ENCODE measurements at regions not wholly inside any gene's neighbourhood (a gene's known extent, or its start where the extent isn't known, plus 50 kb on each side); places are given as distances from the start of the nearest gene placed in this dataset.
"Not testable (repeated sequence)": the region's sequence is repeated elsewhere in the genome, so short reads cannot be mapped to it uniquely, and the experiment has no call there.

- not testable (repeated sequence) for TF ChIP-seq CTCF (IDR thresholded peaks at IDR 0.05 in 8 of 11, conservative IDR thresholded peaks at IDR 0.05 in 3 of 11); POLR2AphosphoS5 (IDR thresholded peaks at IDR 0.05)
Observed at GRCh38 chr21:9765538-9765937, 755.8 kb upstream of the TPTE start.
